ENCODE measurements at regions not wholly inside any gene's neighbourhood (a gene's known extent, or its start where the extent isn't known, plus 50 kb on each side); places are given as distances from the start of the nearest gene placed in this dataset.
"Not testable (repeated sequence)": the region's sequence is repeated elsewhere in the genome, so short reads cannot be mapped to it uniquely, and the experiment has no call there.

DNA sequence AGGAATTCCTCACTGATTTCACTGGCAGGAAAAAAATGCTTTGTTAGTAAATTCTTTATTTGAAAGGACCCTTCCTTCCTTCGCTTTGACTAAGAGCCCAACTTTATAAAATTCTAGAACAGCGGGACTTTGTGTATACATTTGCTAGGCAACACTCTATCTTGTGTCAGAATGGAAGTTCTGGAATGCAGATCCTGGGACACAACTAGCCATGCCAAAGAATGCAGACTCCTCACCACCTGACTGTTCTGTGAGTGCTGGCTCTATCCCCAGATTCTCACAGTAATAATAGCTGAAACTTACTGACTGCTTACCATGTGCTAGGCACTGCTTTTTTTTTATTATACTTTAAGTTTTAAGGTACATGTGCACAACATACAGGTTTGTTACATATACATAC is 73.3 kb upstream of the ZDHHC15 start:
- TF ChIP-seq ZNF8 (CRISPR knock-in tag; IDR thresholded peaks at IDR 0.05) (no peak), SNAI2 (CRISPR knock-in tag; IDR thresholded peaks at IDR 0.05) (no peak)
- TF ChIP-seq, protein P1, sequence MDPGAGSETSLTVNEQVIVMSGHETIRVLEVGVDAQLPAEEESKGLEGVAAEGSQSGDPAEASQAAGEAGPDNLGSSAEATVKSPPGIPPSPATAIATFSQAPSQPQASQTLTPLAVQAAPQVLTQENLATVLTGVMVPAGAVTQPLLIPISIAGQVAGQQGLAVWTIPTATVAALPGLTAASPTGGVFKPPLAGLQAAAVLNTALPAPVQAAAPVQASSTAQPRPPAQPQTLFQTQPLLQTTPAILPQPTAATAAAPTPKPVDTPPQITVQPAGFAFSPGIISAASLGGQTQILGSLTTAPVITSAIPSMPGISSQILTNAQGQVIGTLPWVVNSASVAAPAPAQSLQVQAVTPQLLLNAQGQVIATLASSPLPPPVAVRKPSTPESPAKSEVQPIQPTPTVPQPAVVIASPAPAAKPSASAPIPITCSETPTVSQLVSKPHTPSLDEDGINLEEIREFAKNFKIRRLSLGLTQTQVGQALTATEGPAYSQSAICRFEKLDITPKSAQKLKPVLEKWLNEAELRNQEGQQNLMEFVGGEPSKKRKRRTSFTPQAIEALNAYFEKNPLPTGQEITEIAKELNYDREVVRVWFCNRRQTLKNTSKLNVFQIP (CRISPR knock-in tag; IDR thresholded peaks at IDR 0.05; ENCODE audit: borderline replicate concordance, low read depth) = no peak
- no peak for ATAC-seq

DNA sequence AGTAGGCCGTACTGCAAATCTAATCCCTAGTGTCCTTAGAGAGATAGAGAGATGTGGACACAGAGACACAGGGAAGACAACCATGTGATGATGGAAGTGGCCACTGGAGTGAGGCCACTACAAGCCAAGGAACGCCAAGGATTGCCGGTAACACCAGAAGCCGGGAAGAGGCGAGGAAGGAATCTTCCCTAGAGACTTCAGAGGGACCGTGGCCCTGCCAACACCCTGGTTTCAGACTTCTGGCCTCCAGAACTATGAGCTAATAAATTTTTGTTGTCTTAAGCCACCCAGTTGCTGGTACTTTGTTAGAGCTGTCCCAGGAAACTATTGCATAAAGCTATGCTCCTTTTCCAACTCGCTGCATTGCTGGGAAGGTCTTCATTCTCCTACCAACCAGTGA is 70.3 kb upstream of the ZDHHC15 start:
- not testable (repeated sequence) for ATAC-seq

DNA sequence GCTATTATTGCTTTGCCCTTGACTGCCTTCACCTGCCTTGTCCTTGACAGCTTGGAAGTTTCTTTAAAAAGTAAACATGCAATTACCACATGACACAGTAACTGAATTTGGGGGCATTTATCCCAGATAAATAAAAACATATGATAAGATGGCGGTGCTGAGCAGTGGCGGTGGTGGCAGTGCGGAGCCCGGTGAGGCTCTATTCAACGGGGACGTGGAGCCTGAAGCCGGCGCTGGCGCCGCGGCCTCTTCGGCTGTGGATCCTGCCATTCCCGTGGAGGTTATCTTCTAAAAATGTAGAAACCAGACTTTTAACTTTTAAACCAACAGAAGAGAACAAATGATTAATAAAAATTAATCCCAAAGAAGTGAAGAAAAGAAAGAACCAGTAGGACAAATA is 59.7 kb upstream of the ZDHHC15 start:
- no peak for ATAC-seq
- TF ChIP-seq, protein P1 (CRISPR knock-in tag; IDR thresholded peaks at IDR 0.05; ENCODE audit: borderline replicate concordance, low read depth) = no peak
- no peak for TF ChIP-seq ZNF8 (CRISPR knock-in tag; IDR thresholded peaks at IDR 0.05)
